Sciatic nerve (tissue), 2 donors: ENCODE measurements at regions not wholly inside any gene's neighbourhood (a gene's known extent, or its start where the extent isn't known, plus 50 kb on each side); places are given as distances from the start of the nearest gene placed in this dataset.

Source experiments
- ATAC-seq: fragments of 200-7000 bp; cut with Tn5 transposase; one replicate; pipeline ENCODE4 v1.9.1; 2020; ENCODE audit warnings: mild to moderate bottlenecking, moderate library complexity
- DNase-seq: peaks from one replicate; pipeline ENCODE4 v3.0.0-alpha.2; 2020; ENCODE audit warnings: low spot score
- intact Hi-C: fragments of 100-400 bp; cut with DNase I; formaldehyde crosslinking; loops from one replicate; pipeline ENCODE4 v1.14.2; 2022
- donor health status: DM: no; HTN: no; CAD: no.
- donor health status: DM: no; HTN: no; CAD: no.

DNA sequence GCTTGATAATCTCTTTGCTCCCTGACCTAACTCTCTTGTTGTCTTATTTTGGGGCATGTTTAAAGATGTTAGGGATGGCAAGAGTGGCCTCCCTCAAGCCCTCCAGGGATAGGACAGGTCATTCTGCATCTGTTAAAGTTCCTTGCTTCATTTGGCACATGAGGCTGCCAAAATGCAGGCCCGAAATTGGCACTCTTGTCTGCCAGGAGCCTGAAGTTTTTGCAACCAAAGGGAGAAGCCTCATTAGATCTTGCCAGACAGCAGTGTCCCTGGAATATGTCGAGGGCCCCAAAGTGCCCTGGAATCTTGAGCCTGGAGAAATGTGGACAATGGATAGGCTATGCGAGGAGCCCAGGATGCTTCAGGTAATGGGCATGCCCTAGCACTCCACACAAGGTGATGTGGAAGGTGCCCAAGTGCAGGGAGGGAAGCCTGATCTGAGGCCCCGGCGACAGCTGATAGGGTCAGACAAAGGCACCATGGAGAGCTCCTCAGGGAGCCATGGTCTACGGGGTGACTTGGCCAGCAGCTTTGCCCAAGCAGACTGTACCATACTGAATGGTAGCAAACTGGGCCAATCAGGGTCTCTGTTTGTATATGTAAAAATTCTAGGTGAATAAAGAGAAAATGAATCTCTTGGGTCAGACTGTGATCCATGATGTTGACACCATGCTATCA is 173.0 kb upstream of the WSCD2 start:
- ATAC-seq (no peak), DNase-seq (no peak)
- intact Hi-C loops = no loop called here

GRCh38 chr12:107957459-107957858 is 171.6 kb upstream of the WSCD2 start:
- no peak for DNase-seq
- ATAC-seq = no peak
- intact Hi-C loops = no loop called here

DNA sequence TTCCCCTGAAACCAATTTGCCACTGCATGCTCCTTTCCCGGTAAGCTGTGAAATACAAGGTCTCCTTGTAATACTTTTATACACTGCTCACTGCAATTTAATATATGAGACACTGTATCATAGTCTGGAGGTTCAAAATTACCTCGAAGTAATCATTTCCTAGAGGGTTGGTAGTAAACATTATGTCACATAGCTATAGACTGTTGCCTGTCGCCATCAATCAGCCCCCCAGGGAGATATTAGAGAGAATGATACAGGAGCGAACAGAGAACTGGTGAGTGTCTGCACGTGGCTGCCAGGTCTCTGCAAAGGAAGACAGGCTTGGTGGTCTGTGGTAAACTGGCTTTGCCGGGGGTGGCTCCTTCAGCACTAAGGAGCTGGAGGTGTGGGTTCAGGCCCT is 165.5 kb upstream of the WSCD2 start:
- ATAC-seq = no peak
- DNase-seq = no peak
- intact Hi-C loops = no loop called here

- DNase-seq (no peak), ATAC-seq (no peak)
- intact Hi-C loops = no loop called here
These were observed 161.9 kb upstream of the WSCD2 start for GRCh38 chr12:107967170-107967569.

- DNase-seq (no peak), ATAC-seq (no peak)
- intact Hi-C loops = no loop called here
These were observed 155.1 kb upstream of the WSCD2 start for GRCh38 chr12:107973950-107974349.

DNA sequence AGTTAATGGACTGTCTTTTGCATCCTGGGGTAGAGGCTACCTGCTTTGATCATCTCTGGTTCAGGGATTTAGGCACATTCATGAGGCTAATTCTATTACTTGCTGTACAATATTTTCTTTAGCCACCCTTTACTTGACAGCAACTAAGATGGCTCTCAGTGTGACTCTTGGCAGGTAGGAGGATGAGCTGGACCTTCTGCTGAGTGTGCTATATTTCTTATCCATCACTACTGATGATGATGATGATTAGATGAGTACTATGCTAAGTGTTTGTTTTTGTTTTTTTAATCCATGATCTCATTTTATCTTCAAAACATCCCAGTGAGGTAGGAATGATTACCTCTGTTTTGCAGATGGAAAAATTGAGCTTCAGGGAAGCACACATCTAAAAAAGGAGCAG is 152.8 kb upstream of the WSCD2 start:
- intact Hi-C loops = no loop called here
- ATAC-seq (no peak), DNase-seq (no peak)

DNA sequence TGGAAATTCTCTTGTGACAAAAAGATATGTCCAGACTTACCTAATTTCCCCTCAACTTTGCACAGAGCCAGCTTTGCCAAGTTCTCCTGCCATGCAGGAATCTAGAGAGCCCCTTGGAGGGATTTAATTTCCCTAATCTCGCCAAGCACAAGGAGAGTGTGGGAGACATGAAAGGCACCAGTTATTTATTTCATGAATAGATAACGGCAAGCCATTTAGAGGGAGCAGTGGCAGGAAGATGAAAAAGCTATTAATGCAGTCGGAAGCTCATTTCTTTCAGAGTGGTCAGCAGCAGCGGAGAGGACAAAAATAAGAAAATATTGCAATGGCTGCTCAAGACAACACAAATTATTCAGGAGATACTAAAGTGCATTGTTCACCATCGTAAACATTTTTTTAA is 150.9 kb upstream of the WSCD2 start:
- ATAC-seq (no peak), DNase-seq (no peak)
- intact Hi-C loops = no loop called here

GRCh38 chr12:107978641-107979040 is 150.4 kb upstream of the WSCD2 start:
- DNase-seq (no peak), ATAC-seq (no peak)
- intact Hi-C loops = no loop called here

GRCh38 chr12:107983756-107984472 is 145.2 kb upstream of the WSCD2 start:
- ATAC-seq (no peak), DNase-seq (no peak)
- intact Hi-C loops = no loop called here

DNA sequence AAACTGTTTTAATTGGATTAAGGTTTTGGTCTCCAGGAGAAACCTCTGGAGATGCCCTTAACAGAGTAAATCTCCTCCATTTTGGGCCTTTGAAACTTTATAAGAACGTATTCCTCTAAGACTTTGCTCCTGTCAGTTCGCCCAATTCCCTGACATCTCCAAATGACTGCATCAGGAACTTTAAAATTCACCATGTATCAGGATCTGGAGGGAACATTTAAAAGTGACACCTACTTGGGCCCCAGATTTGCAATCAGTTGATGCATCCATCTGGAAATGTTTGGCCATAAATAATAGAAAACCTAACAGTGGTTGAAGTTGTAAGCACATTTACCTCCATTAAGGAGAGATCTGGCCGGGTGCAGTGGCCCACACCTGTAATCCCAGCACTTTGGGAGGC is 144.1 kb upstream of the WSCD2 start:
- ATAC-seq (no peak), DNase-seq (no peak)
- intact Hi-C loops = no loop called here

DNA sequence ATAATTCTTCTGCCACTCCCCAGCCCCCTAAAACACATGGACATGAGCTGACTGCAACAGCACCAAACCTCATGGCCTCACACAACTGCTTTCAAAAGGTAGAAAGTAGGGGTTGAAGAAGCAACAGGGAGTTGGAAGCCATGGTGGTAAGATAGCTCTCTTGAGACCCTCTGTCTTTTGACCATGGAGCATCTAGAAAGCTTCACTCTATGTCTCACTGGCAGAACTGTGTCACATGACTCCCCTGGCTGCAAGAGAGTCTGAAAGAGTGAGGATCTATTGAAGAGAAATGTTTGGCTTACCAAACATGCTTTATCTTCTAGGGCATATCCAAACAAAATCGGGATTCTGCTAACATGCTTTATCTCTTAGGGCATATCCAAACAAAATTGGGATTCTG is 142.9 kb upstream of the WSCD2 start:
- intact Hi-C loops = no loop called here
- DNase-seq (no peak), ATAC-seq (no peak)

DNA sequence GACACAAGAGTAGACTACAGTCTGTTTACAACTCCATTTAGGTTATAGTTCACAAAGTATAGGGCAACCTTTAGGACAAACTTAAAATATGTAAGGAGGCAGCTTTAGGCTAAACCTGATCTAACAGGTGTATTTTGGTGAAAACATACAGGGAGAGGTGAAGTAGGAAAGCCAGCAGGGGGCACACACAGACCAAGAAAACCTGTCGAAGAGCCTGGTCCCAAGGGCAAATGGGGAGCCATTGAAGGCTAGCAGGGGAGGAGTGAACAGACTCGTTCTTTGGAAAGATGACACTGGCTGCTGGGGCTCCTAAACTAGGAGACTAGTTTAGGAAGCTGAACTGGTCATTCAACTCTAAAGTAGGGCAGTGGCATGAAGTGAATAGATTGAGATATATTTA is 138.8 kb upstream of the WSCD2 start:
- ATAC-seq = no peak
- intact Hi-C loops = no loop called here

GRCh38 chr12:107992029-107992428 is 137.1 kb upstream of the WSCD2 start:
- DNase-seq = no peak

More for the DNA sequence above, 138.8 kb upstream of the WSCD2 start:
- DNase-seq = no peak

GRCh38 chr12:107992870-107993451 is 136.1 kb upstream of the WSCD2 start:
- no peak for DNase-seq
- no peak for ATAC-seq
- intact Hi-C loops = no loop called here

More at GRCh38 chr12:107992029-107992428, 137.1 kb upstream of the WSCD2 start:
- intact Hi-C loops = no loop called here
- no peak for ATAC-seq

DNA sequence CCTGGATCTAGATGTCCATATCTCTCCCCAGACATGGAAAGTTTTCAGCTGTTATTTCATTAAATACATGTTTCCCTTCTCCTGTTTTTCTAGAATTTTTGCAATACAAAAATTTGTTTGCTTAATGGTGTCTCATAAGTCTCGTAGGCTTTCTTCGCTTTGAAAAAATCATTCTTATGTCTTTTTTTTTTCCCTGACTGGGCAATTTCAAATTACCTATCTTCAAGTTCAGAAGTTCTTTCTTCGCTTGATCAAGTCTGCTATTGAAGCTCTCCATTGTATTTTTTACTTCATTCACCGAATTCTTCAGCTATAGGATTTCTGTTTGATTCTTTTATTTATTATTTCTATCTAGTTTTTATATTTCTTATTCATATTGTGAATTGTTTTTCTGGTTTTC is 130.2 kb upstream of the WSCD2 start:
- DNase-seq = no peak
- intact Hi-C loops = no loop called here
- no peak for ATAC-seq

- DNase-seq = no peak
- intact Hi-C loops = no loop called here
- ATAC-seq = no peak
These were observed 129.0 kb upstream of the WSCD2 start for GRCh38 chr12:108000111-108000510.

- DNase-seq (no peak), ATAC-seq (no peak)
- intact Hi-C loops = no loop called here
These were observed 124.8 kb upstream of the WSCD2 start for GRCh38 chr12:108004319-108004718.

GRCh38 chr12:108008163-108008905 is 120.8 kb upstream of the WSCD2 start:
- intact Hi-C loops = no loop called here
- DNase-seq (no peak), ATAC-seq (no peak)

DNA sequence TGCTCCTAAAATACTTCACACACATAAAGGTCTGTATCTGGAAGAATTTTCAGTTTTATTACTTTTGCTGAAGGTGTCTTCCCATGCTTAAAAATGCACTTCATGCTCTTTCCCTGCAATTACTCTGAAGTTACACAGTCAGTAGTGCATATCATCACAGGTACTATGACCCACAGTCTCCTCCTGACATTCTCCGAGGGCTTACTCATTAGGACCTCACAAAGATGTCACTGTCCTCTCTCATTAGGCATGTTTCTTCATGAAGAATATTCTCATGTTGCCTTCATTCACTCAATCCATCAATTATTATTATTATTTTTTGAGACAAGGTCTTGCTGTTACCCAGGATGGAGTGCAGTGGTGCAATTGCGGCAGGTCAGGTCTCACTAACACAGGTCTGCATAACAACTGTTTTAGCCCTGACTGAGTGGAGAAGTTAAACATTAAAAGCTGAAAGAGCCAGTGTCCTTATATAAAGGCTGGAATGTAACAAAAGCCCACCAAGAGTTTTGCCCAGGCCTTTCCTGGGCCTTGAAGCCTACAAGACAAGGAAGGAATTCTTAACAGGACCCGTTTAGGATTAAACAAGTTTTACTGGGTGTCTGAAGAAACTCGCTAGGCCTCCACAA is 119.5 kb upstream of the WSCD2 start:
- DNase-seq (no peak), ATAC-seq (no peak)
- intact Hi-C loops = no loop called here
